ENCODE measurements at regions not wholly inside any gene's neighbourhood (a gene's known extent, or its start where the extent isn't known, plus 50 kb on each side); places are given as distances from the start of the nearest gene placed in this dataset.

- peak; percentile 2 for DNase-seq (ENCODE audit: low read depth)
- H3K4me3 ChIP-seq (replicated peaks; ENCODE audit: low read depth, low read length): no peak overlapping the region
- TF ChIP-seq CTCF (IDR thresholded peaks at IDR 0.05; ENCODE audit: low read length, missing control alignments): peak; percentile 53
Measured at GRCh38 chr5:61768692-61769281, 436.7 kb downstream of the ZSWIM6 start.

GRCh38 chr5:61771062-61771461 lies 439.0 kb downstream of the ZSWIM6 start:
- no peak overlapping the region for H3K4me3 ChIP-seq (replicated peaks; ENCODE audit: low read depth, low read length)
- DNase-seq (ENCODE audit: low read depth): no peak
- TF ChIP-seq CTCF (IDR thresholded peaks at IDR 0.05; ENCODE audit: low read length, missing control alignments): no peak

- H3K4me3 ChIP-seq (replicated peaks; ENCODE audit: low read depth, low read length): no peak overlapping the region
- TF ChIP-seq CTCF (IDR thresholded peaks at IDR 0.05; ENCODE audit: low read length, missing control alignments): no peak
- no peak for DNase-seq (ENCODE audit: low read depth)
Measured at GRCh38 chr5:61771808-61772207, 439.8 kb downstream of the ZSWIM6 start.

- no peak for TF ChIP-seq CTCF (IDR thresholded peaks at IDR 0.05; ENCODE audit: low read length, missing control alignments)
- no peak overlapping the region for H3K4me3 ChIP-seq (replicated peaks; ENCODE audit: low read depth, low read length)
- no peak for DNase-seq (ENCODE audit: low read depth)
Measured at GRCh38 chr5:61775901-61776300, 443.8 kb downstream of the ZSWIM6 start.

GRCh38 chr5:61777292-61777691 lies 445.2 kb downstream of the ZSWIM6 start:
- TF ChIP-seq CTCF (IDR thresholded peaks at IDR 0.05; ENCODE audit: low read length, missing control alignments): no peak
- no peak for DNase-seq (ENCODE audit: low read depth)
- H3K4me3 ChIP-seq (replicated peaks; ENCODE audit: low read depth, low read length): no peak overlapping the region

GRCh38 chr5:61779743-61780142 lies 447.7 kb downstream of the ZSWIM6 start:
- H3K4me3 ChIP-seq (replicated peaks; ENCODE audit: low read depth, low read length): no peak overlapping the region
- no peak for TF ChIP-seq CTCF (IDR thresholded peaks at IDR 0.05; ENCODE audit: low read length, missing control alignments)
- no peak for DNase-seq (ENCODE audit: low read depth)

GRCh38 chr5:61783481-61783880 lies 451.4 kb downstream of the ZSWIM6 start:
- DNase-seq (ENCODE audit: low read depth): no peak
- TF ChIP-seq CTCF (IDR thresholded peaks at IDR 0.05; ENCODE audit: low read length, missing control alignments): no peak
- no peak overlapping the region for H3K4me3 ChIP-seq (replicated peaks; ENCODE audit: low read depth, low read length)
